Omental fat pad (tissue), 3 donors: ENCODE measurements at regions not wholly inside any gene's neighbourhood (a gene's known extent, or its start where the extent isn't known, plus 50 kb on each side); places are given as distances from the start of the nearest gene placed in this dataset.

Experiments
- ATAC-seq: fragments of 150-250 bp; one replicate; pipeline ENCODE4 v1.9.1; 2016; ENCODE audit warnings: mild to moderate bottlenecking, moderate library complexity; ENCODE audit not compliant: low FRiP score
- DNase-seq: peaks from one replicate; pipeline ENCODE4 v3.0.0-alpha.2; 2019; ENCODE audit warnings: low spot score
- TF ChIP-seq, protein P1 (sequence below), 3 donors: fragments of 450-650 bp; IDR thresholded peaks; one replicate each; pipeline ENCODE4 v1.5.1; 2016 to 2017; ENCODE audit warnings: antibody characterized with exemption in 3 of 3, mild to moderate bottlenecking in 3 of 3, moderate library complexity in 2 of 3

GRCh38 chr3:176767385-176767784 is 429.9 kb downstream of the TBL1XR1 start:
- TF ChIP-seq, protein P1, sequence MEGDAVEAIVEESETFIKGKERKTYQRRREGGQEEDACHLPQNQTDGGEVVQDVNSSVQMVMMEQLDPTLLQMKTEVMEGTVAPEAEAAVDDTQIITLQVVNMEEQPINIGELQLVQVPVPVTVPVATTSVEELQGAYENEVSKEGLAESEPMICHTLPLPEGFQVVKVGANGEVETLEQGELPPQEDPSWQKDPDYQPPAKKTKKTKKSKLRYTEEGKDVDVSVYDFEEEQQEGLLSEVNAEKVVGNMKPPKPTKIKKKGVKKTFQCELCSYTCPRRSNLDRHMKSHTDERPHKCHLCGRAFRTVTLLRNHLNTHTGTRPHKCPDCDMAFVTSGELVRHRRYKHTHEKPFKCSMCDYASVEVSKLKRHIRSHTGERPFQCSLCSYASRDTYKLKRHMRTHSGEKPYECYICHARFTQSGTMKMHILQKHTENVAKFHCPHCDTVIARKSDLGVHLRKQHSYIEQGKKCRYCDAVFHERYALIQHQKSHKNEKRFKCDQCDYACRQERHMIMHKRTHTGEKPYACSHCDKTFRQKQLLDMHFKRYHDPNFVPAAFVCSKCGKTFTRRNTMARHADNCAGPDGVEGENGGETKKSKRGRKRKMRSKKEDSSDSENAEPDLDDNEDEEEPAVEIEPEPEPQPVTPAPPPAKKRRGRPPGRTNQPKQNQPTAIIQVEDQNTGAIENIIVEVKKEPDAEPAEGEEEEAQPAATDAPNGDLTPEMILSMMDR (IDR thresholded peaks at IDR 0.05) = no peak
- ATAC-seq = no peak
- no peak for DNase-seq

- TF ChIP-seq, protein P1 (IDR thresholded peaks at IDR 0.05) = no peak
- ATAC-seq = no peak
- DNase-seq = no peak
These were observed 430.4 kb downstream of the TBL1XR1 start for GRCh38 chr3:176766862-176767261.

GRCh38 chr3:176765382-176765900 is 431.8 kb downstream of the TBL1XR1 start:
- DNase-seq = no peak
- ATAC-seq = no peak
- TF ChIP-seq, protein P1 (IDR thresholded peaks at IDR 0.05) = no peak

GRCh38 chr3:176759815-176760506 is 437.3 kb downstream of the TBL1XR1 start:
- TF ChIP-seq, protein P1 (IDR thresholded peaks at IDR 0.05) = no peak

GRCh38 chr3:176757429-176757828 is 439.9 kb downstream of the TBL1XR1 start:
- no peak for ATAC-seq
- TF ChIP-seq, protein P1 (IDR thresholded peaks at IDR 0.05) = no peak
- no peak for DNase-seq

More at GRCh38 chr3:176759815-176760506, 437.3 kb downstream of the TBL1XR1 start:
- DNase-seq (no peak), ATAC-seq (no peak)

DNA sequence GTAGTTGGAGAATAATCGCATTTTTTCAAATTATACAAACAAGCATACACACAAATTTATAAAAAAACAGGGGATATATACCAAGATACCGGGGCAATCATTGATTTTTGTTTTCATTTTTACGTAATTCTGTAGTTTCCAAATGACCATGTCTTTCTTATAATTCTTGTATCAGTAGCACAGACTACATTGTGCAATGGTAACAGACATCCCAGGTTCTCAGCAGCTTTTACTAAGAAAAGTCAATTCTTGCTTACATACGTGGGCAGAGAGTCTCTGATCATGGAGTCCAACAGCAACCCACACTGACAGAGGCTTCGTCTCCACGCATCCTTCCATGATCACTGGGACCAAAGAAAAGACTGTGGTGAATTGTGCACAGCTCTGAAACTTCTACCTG is 441.3 kb downstream of the TBL1XR1 start:
- DNase-seq (no peak), ATAC-seq (no peak)
- TF ChIP-seq, protein P1 (IDR thresholded peaks at IDR 0.05) = no peak

DNA sequence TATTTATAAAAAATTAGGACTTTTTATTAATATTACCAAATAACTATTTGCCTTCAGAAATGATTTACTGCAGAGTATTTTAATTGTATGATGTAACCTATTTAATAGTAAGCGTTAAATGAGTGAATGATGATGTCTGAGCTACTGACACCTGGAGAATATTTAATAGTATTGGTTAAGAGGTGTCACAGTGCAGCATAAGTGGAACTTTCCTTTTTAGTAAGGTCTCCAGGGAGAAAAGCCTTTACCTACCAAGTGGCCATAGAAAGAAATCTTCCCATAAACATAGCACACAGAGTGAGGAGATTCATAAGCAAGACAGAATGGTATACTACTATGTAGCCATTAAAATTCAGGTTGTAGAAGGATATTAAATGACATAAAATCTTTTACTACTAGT is 441.7 kb downstream of the TBL1XR1 start:
- TF ChIP-seq, protein P1 (IDR thresholded peaks at IDR 0.05) = no peak
- ATAC-seq (no peak), DNase-seq (no peak)
